ENCODE measurements at regions not wholly inside any gene's neighbourhood (a gene's known extent, or its start where the extent isn't known, plus 50 kb on each side); places are given as distances from the start of the nearest gene placed in this dataset.

DNA sequence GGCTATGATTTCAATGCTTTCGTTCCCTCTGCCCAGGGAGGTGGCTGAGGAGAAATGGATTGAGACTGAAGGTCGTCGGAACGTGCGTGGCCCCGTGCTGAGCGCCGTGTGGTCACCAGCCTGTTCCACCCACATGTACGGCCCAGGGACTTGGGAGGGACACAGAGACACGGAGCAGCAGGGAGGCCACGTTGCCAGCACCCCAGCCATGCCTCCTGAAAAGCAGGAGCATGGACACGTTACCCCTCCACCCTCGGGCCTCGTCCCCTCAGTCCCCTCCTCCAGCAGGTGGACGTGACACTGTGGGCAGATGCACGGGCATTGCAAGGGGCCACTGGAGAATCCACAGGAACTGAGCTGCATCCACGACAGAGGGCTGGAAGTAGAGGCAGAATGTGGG, 133.1 kb upstream of the CST7 start:
- TF ChIP-seq EP300 (IDR thresholded peaks at IDR 0.05) (no peak), RNF2 (IDR thresholded peaks at IDR 0.05; ENCODE audit: borderline replicate concordance, low read depth) (no peak), CEBPB (IDR thresholded peaks at IDR 0.05) (no peak), POLR2A (IDR thresholded peaks at IDR 0.05; ENCODE audit: low read length) (no peak), FOSB (CRISPR knock-in tag; IDR thresholded peaks at IDR 0.05) (no peak), CBX2 (IDR thresholded peaks at IDR 0.05; ENCODE audit: borderline replicate concordance, low read depth) (no peak)
- TF ChIP-seq, protein P1, sequence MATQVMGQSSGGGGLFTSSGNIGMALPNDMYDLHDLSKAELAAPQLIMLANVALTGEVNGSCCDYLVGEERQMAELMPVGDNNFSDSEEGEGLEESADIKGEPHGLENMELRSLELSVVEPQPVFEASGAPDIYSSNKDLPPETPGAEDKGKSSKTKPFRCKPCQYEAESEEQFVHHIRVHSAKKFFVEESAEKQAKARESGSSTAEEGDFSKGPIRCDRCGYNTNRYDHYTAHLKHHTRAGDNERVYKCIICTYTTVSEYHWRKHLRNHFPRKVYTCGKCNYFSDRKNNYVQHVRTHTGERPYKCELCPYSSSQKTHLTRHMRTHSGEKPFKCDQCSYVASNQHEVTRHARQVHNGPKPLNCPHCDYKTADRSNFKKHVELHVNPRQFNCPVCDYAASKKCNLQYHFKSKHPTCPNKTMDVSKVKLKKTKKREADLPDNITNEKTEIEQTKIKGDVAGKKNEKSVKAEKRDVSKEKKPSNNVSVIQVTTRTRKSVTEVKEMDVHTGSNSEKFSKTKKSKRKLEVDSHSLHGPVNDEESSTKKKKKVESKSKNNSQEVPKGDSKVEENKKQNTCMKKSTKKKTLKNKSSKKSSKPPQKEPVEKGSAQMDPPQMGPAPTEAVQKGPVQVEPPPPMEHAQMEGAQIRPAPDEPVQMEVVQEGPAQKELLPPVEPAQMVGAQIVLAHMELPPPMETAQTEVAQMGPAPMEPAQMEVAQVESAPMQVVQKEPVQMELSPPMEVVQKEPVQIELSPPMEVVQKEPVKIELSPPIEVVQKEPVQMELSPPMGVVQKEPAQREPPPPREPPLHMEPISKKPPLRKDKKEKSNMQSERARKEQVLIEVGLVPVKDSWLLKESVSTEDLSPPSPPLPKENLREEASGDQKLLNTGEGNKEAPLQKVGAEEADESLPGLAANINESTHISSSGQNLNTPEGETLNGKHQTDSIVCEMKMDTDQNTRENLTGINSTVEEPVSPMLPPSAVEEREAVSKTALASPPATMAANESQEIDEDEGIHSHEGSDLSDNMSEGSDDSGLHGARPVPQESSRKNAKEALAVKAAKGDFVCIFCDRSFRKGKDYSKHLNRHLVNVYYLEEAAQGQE (IDR thresholded peaks at IDR 0.05): no peak
- TF ChIP-seq, protein P2, sequence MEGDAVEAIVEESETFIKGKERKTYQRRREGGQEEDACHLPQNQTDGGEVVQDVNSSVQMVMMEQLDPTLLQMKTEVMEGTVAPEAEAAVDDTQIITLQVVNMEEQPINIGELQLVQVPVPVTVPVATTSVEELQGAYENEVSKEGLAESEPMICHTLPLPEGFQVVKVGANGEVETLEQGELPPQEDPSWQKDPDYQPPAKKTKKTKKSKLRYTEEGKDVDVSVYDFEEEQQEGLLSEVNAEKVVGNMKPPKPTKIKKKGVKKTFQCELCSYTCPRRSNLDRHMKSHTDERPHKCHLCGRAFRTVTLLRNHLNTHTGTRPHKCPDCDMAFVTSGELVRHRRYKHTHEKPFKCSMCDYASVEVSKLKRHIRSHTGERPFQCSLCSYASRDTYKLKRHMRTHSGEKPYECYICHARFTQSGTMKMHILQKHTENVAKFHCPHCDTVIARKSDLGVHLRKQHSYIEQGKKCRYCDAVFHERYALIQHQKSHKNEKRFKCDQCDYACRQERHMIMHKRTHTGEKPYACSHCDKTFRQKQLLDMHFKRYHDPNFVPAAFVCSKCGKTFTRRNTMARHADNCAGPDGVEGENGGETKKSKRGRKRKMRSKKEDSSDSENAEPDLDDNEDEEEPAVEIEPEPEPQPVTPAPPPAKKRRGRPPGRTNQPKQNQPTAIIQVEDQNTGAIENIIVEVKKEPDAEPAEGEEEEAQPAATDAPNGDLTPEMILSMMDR (IDR thresholded peaks at IDR 0.05): no peak

All from A549 (cell line).